Right renal pelvis (tissue), 4 donors: ENCODE measurements at regions not wholly inside any gene's neighbourhood (a gene's known extent, or its start where the extent isn't known, plus 50 kb on each side); places are given as distances from the start of the nearest gene placed in this dataset.
A peak's percentile ranks its signal among the peaks of the same experiment; 100 is the strongest.

ENCODE experiments used
- DNase-seq, 4 donors: peaks; one replicate each; pipeline ENCODE4 v3.0.0-alpha.2; 2013; ENCODE audit warnings: low read depth in 4 of 4, low spot score in 3 of 4, missing footprints in 1 of 4

DNA sequence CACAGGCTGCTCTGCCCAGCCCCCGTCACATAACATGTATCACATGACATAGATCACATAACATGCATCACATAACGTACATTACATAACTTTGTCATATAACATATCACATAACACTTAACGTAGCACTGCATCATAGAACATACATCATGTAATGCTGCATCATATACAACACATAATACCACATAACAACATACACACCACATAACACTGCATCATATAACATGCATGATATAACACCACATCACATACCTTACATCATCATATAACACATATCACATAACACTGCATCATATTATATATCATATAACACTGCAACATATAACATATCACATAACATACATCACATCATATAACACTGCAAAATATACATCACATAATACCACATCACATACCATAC is 83.8 kb downstream of the AXIN2 start:
- DNase-seq: no peak

DNA sequence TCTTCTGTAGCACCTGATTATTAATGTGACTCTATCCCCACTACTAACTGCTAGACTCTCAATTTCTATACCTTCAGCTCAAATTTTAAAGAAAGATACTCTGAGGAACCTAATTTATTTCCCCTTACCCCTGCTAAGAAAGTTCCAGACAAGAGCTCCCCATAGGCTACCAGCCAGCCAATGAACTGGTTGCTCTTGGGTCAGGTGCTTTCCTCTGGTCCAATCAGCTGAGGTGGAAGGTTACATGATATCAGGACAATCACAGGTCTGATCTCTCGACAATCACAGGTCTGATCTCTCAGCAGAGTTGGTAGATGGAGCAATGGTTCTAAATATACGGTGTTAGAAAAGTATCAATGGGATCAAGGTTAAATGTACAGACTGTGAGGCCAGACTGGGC is 86.8 kb downstream of the AXIN2 start:
- DNase-seq: no peak

DNA sequence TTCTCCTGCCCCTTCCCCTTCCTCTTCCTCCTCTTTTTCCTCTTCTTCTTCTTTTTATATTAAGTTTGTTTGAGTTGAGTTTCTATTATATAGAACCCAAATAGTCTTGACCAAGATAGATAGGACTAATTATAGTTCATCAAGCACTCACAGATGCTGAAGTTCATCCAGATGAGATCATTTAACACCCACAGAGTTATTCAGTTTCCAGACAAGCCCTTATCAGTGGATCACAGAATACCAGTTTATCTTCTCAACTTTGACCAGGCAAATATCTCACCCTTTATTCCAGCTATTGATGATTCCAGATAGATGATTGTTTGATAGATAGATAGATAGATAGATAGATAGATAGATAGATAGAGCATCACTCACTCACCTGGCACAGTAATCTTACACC is 87.5 kb downstream of the AXIN2 start:
- no peak for DNase-seq

DNA sequence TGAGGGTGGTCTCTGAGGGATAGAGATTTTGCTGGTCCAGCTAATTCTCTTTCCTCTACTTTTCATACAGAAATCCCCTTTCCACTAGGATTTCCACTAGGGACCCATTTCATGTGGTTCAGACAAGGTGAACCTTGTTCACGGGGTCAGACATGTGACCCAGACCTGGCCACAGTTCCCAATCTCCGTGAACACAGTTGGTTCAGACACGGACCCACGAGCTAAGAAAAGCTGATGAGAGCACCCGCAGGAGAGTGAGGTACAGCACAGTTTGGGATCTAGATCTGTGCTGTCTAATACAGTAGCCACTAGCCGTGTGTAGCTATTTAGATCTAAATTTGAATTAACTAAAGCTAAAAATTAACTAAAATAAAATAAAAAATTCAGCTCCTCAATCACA is 88.1 kb downstream of the AXIN2 start:
- DNase-seq: no peak

DNA sequence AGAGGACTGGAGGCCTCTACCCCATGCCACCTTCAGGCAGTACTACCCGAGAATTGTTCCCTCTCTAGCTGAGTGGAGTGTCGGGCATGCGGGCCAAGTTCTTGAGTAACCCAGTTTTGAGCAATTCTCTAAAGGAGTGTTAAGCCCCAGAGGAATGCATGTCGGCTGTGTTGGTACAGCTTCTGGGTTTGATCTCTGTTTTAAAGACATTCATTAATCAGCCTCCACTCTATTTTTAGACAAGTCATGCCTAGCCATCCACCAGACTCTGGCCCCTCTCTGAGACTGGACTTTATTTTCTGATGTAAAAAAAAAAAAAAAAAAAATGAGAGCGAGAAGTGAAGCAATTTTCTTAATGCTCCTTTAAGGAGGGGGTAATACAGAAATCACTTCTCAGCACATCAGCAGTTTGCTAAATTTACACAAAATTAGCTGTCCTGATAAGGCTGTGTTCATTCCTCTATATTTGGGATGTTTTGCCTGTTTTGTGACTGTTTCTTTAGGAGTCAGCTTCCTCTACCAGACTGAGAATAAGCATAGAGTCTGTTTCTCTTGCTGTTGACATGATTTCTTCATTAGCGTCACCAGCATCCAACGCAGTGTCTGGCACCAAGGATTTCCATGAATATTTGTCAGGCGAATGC is 88.7 kb downstream of the AXIN2 start:
- no peak for DNase-seq

DNA sequence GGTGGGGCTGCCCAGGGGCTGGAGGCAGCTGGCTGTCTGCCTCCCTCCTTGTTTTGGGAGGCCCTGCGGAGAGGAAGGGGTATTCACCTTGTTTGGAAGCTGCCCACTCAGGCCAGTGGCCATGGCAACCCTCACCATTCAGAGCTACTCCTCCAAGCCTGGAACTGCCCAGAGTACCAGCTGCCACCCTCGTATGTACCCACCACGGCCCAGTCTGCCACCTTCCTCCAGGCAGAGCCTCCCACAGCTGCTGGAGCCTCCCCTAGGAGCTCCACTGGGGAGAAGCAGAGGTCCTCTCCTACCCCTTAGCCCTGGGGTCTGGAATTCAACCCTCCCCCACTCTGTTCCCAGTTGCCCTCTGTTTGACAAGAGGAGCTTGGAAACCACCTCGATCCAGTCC is 90.7 kb downstream of the AXIN2 start:
- no peak for DNase-seq

DNA sequence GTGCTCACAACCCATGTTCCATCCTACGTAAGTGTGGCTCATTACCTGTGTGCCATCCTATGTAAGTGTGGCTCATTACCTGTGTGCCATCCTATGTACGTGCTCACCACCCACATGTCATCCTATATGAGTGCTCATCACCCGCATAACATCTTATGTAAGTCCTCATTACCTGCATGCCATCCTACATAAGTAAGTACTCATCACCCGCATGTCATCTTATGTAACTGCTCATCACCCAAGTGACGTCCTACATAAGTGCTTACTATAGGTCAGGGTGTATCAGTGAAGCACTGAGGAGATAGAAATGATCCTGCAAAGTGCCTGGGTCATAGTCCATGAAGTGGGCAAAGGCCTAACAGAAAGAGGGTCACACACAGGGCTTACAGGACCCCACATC is 93.1 kb downstream of the AXIN2 start:
- no peak for DNase-seq

DNA sequence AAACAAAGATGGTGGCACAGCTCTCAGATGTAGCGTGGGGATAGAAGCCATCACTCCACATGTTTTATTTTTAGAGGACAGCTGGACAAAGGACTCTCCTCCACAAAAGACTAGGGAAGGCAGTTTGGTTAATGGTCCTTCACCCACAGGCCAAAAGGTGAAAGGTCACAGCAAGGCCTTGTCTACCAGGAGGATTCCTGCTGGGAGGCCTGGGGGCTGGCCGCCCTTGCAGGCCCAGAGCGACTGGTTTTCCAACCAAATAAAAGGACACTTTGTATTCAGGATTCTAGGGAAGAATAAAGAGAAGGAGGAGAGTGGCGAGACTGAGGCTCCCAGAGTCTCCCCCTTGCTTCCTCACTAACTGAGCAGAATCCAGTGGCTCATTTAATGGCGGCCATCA is 94.3 kb downstream of the AXIN2 start:
- DNase-seq: no peak

DNA sequence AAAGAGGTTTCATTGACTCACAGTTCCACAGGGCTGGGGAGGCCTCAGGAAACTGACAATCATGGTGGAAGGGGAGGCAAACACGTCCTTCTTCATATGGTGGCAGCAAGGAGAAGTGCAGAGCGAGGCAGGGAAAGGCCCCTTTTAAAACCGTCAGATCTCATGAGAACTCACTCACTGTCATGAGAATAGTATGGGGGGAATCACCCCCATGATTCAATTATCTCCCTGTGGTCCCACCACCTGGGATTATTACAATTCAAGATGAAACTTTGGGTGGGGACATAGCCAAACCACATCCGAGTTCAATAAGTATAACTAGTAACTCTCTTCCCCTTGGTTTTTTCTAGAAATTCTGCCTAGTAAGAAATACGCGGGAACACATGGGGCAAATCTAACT is 94.9 kb downstream of the AXIN2 start:
- no peak for DNase-seq

DNA sequence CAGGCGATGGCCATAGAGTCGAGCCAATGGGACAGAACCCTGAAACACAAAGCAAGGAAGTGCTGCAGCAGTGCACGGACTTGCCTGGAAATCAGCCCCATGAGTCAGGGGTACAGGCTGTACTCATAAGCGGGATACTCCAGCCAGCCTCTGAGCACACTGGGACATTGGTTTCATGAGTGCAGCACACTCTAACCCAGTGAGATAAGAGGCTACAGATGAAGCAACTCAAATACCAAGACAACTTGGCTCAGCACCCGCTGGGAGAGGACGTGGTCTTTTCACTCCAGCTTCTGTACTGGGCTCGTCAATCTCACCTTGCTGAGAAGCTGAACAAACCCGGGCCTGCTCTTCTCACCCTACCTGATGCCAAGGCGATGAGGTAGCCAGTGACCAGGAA is 98.2 kb downstream of the AXIN2 start:
- DNase-seq: no peak

DNA sequence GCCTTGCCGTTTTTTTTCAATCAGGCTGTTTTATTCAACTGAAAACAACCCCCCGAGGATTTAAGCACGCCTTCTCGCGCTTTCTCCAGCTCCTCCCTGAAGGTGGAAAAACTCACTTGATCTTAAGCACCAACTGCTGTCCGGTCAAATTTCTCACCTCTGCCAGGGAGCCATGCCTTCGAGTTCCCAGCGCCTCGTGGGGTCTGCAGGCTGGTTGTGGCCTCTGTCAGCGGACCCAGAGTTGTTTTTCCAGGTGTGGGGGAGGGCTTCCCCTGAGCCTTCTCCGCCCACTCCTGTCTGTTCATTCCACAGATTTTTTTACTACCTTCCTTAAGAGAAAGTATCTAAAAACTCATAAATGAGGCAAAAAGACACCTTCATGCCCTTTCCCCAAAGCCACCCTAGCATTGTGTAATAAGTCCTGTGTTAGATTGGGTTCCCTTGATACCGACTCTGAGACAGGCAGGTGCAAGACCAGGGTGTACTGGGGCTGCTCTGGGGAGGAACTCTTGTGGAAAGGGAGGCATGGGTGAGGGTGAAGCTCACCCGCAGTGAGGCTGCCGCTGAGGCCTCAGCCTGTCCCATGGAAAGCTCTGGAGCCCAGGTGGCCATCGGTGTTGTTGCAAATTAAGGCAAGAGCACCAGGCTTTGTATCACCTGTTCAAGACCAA is 101.6 kb downstream of the AXIN2 start:
- DNase-seq: peak in 1 of 4 donors; percentile 8

DNA sequence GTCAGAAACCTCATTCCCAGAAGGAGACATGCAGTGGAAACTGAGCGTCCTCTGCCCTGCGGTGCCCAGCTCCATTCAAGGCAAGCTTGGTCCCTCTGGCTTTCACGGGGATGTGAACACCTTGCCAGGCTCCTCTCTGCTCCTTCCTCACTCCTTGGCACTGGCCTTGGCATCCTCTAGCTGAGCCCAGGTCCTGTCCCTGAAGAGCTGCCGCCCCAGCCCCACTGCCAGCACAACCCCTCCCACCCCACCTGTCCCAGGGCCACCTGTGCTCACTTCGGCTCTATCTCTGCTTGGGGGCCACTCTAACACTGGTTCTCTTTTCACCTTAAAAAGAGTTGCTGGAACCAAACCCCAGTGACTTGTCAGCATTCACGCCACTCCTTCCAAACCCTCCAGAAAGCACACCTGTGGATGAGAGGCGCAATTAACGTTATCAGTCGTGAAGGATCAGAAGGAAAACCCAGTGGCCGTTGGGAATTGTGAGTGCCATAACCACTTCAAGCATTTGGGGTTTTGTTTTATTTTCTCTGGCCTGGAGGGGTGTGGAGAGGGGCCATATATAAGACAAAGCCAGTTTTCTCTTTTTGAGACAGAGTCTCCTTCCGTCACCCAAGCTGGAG is 103.7 kb downstream of the AXIN2 start:
- no peak for DNase-seq

DNA sequence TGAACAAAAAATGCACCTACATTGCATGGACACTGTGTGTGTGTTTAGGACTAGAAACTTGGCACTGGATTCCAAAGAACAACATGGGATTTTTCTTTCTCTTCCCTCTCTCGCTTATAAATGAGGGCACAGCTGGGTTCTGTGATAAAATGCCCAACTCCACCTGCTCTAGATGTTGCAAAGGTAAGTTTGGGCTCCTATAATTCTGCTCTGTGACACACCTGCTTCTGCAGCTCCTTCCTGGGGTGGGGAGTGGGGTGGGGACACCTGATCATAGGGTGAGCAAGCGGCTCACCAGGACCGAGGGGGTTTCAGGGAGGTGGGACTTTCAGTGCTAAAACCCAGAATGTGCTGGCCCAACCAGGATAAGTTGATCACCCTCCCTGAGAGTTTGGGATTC is 104.3 kb downstream of the AXIN2 start:
- no peak for DNase-seq

DNA sequence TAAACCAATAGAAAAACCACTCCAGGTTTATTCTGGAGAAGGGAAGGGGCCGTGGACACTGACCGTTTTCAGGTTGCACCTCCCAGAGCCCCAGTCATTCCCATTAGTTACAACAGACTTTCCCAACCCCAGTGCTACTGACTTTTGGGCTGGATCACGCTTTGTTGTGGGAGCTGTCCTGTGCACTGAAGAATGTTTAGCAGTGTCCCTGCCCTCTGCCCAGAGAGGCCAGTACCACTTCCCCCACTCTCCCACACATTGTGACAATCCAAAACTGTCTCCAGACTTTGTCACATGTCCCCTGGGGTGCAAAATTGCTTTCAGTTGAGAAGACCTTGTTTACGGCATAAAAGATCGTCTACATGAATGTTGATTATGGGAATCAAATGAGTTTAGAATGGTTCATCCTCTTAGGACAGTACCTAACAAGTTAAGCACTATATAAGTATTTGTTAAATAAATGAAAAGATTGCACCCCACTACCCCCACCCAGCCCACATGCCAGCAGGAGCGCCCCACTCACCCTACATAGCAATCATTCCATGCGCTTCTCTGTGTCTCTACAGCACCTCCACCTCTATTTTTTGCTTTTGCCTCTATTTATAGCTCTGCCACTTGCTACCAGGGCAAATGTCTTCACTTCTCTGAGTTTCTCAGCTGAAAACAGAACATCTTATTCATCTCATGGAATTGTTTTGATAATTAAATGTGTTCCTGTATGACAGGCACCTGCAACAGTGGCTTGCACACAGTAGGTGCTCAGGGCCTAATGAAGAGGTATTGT is 104.9 kb downstream of the AXIN2 start:
- no peak for DNase-seq

DNA sequence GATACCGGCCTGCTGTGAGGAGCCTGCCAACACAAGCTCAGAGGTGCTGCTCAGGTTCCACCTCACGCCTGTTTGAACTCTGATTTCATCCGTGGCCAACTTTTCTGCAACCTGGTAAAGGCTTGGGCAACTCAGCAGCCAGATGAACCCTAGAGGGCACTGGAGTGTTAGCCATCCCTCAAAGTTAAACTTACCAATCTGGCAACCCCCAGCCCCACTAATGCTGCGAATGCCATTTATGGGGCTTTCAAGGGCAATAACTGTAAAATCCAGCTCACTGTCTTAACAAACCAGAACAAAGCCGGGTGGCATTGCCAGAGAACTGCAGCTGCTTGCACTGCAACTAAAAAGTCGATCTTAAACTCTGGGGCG is 105.5 kb downstream of the AXIN2 start:
- DNase-seq: peak in 3 of 4 donors; percentile 25 to 30 (median 29)

DNA sequence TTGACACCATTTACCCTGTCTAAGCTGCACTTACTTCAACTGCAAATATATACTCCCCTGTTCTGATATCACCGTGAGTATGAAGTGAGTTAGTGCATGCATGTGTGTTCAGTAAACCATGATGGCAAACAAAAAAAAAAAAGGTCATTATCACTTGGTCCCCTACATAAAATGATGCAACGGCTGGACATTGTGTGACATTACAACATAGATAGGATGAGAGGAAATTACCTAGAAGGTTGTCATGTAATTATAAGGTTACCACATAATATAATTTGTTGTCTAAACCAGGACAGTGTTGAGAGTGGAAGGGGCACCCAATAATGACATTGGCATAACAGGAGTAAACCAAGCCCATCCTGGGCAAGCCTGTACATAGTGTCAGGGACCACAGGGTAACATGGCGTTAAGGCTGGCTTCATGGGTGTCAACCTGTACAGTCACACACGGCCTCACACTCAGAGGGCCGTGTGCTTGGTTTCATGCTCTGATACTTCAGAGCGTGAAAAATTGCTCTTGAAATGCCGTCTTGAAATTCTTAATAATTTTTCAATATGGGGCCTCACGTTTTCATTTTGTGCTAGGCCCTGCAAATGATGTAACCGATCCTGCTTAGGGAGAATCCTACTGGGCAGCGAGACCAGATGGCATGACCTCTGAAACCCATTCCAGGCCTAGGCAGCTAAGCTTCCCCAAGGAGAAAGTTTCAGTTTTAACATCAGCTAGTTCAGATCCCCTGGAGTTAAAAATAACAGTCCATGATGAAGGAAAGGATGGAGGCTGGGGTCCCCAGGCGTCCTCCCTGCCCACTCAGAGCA is 106.1 kb downstream of the AXIN2 start:
- no peak for DNase-seq

DNA sequence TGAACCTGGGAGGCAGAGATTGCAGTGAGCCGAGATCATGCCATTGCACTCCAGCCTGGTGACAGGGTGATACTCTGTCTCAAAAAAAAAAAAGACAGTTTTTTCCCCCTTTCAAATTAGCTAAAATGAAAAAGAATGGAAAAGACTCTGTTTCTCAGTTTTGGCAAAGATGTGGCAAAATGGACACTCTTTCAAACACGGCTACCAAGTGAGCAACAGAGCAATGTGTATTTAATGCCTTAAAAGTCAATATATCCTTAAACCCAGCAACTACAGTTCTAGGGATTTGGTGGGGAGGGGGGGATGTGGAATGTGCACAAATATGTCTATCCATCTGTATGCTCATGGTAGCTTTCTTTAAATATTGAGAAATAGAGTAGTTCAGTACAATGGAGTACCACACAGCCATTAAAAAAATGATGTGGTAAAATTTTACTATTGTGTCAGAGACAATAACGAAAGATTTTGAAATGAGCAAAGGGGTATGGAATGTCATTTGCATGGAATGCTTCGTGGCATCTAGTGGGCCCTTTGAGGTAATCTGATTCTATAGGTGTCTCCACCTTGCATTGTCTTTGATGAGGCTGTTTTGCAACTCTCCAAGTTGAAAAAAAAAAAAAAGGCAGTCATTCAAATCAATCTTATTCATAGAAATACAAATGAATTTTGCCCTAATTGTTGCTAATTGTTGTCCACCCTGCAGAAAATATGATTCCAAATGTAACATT is 108.1 kb downstream of the AXIN2 start:
- no peak for DNase-seq

DNA sequence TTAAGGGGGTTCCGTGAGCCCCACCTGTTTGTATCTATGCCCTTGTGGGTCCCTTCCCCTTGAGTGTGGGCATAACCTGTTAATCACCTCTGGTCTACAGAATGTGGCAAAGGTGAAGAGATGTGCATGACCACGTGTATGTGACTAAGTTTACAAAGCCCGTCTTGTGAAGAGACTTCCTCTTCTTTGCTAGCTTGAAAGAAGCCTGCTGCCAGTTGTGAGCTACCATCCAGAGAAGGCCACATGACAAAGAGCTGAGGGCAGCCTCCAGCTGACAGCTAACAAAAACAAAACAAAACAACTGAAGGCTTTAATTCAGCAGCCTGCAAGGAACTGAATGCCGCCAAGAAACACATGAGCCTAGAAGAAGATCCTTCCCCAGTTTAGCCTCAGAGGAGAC is 112.0 kb downstream of the AXIN2 start:
- no peak for DNase-seq

DNA sequence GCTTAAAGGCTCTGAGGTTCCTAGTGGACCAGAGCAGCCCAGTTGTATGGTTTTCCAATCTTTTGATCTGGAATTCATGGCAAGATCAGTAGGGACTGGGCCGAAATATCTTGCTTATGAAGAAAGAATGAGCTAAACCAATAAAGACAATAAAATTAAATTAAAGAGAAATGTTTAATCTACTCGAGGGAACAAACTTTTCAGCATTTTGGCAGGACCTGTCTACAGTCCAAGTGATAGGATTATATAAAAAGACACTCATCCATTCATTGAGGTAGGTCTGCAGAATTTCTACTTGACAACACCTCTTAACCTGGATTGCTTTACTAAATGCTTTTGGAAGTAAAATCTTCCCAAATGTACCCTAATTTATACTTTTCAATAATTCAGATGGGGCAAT is 113.6 kb downstream of the AXIN2 start:
- no peak for DNase-seq
